ENCODE measurements at regions not wholly inside any gene's neighbourhood (a gene's known extent, or its start where the extent isn't known, plus 50 kb on each side); places are given as distances from the start of the nearest gene placed in this dataset.

DNA sequence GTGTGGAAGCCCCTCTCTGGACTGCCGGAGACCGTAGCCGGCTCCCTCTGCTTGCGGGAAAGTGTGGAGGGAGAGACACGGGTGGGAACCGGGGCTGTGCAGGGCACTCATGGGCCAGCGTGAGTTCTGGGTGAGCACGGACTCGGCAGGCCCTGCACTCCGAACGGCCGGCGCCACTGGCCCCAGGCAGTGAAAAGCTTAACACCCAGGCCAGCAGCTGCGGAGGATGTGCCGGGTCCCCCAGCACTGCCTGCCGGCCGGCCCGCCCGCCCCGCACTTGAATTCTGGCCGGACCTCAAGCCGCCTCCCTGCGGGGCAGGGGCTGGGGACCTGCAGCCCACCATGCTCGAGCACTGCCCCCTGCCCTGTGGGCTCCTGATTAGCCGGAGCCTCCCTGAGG lies 147.0 kb downstream of the FGF9 start:
- DNase-seq (ENCODE audit: low read depth in 2 of 2, low spot score in 1 of 2): no peak

GRCh38 chr13:21822029-21822428 lies 151.2 kb downstream of the FGF9 start:
- DNase-seq (ENCODE audit: low read depth in 2 of 2, low spot score in 1 of 2): no peak

GRCh38 chr13:21823416-21823815 lies 152.5 kb downstream of the FGF9 start:
- no peak for DNase-seq (ENCODE audit: low read depth in 2 of 2, low spot score in 1 of 2)

GRCh38 chr13:21823949-21824348 lies 153.1 kb downstream of the FGF9 start:
- no peak for DNase-seq (ENCODE audit: low read depth in 2 of 2, low spot score in 1 of 2)

- DNase-seq (ENCODE audit: low read depth in 2 of 2, low spot score in 1 of 2): no peak
Observed at GRCh38 chr13:21825186-21825585, 154.3 kb downstream of the FGF9 start.

DNA sequence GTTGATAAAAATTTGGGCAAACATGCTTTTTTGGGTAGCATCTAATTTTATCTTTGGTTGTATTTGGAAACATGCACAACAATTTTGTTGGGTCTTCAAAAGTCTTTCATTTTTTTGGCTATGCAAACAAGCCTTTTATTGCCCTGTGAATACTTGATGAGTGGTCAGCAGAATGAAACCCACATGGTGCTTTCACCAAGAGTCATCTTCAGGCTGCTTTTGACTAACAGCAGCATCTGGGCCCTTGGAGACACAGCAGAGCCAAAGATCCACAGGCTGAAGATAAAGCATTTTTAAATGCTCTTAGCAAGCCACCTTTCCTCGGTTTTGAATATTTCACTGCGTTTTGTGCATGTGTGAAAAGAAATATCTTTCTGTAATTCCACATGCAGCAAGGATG lies 154.9 kb downstream of the FGF9 start:
- DNase-seq (ENCODE audit: low read depth in 2 of 2, low spot score in 1 of 2): no peak

GRCh38 chr13:21826214-21827015 lies 155.5 kb downstream of the FGF9 start:
- no peak for DNase-seq (ENCODE audit: low read depth in 2 of 2, low spot score in 1 of 2)

- DNase-seq (ENCODE audit: low read depth in 2 of 2, low spot score in 1 of 2): no peak
Observed at GRCh38 chr13:21831654-21832324, 160.9 kb downstream of the FGF9 start.

DNA sequence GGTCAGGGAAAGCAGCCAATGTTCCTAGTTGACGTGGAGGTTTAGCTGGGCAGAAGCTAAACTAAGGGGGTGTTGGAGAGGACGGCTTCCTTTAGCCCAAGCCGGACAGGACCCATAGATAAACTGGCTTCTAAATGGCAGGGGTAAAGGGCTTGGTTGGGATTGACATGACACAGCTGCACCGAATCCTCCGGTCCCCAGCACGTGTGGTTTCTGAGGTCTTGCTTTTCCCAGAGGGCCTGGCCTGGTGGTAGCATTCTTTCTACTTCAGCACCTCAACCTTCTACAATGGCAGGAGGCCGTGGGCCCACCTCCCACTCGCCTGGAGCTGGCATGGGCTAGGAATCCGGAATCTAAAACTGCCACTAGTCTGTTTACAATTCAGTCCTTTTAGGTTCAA lies 163.0 kb downstream of the FGF9 start:
- no peak for DNase-seq (ENCODE audit: low read depth in 2 of 2, low spot score in 1 of 2)

GRCh38 chr13:21834521-21834920 lies 163.6 kb downstream of the FGF9 start:
- DNase-seq (ENCODE audit: low read depth in 2 of 2, low spot score in 1 of 2): no peak

- no peak for DNase-seq (ENCODE audit: low read depth in 2 of 2, low spot score in 1 of 2)
Observed at GRCh38 chr13:21837288-21837687, 166.4 kb downstream of the FGF9 start.

DNA sequence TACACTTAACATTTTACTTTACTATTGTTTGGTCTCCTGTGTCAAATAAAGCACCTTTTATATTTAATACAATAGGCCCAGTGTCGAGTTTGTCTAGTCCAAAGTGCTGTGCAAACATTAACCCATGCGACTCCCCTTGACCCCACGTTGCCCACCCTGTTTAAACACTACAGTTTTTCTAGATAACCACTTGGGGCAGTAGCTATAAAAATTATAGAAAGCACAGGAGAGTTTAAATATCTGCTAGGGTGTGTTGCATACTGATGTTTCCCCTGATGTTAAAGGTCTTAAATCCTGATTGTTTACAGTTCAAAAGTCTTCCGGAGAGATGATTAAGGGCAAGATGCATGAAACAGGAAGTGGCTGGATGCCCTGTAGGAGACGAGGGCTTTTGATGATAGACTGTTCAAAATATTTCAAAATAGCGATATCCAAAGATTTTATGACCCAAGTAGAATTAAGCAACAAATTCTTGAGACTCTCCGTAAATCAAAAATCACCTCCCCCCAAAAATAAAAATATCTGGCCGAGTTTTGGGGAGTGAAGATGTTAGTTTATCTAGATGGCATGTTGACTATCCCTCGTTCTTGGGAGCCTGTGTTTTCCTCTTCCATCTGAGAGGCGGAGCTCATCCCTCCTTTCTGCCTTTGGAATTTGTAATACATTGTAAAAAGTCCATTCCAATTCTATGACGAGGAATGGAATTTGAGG lies 167.1 kb downstream of the FGF9 start:
- DNase-seq (ENCODE audit: low read depth in 2 of 2, low spot score in 1 of 2): no peak

DNA sequence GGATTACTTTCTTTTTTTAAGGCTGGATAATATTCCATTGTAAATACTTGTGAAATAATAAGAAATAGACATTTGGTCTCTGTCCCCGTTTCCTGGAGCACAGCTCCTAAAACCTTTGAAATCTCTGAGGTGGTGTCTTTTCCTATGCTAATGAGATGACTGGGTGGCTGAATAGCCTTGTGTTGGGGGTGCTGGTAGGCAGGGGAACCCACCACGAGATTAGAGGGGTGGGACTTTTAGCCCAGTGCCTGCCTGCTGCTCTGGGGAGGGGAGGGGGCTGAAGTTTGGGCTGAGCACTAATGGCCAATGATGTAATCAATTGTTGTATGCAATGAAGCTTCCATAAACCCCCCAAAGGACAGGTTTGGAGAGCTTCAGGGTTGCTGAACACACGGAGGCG lies 175.7 kb downstream of the FGF9 start:
- DNase-seq (ENCODE audit: low read depth in 2 of 2, low spot score in 1 of 2): no peak

DNA sequence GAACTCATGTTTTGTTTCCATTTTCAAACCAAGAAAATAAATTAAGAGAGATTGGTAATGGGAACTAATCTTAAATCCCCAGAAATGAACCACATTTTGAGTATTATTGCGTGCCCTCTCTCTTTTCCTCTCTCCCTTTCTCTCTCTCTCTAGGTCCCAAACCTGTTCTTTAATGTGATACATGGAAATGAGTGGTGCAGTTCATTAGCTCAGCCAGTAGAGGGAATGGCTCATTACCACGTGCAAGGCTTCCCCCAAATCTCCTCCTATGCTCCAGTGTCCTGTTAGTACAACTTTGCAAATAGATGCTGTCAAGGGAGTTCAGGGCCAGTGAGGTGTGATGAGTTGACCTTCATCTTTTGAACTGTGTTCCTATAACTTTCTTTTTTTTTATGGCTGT lies 178.4 kb downstream of the FGF9 start:
- no peak for DNase-seq (ENCODE audit: low read depth in 2 of 2, low spot score in 1 of 2)

- no peak for DNase-seq (ENCODE audit: low read depth in 2 of 2, low spot score in 1 of 2)
Observed at GRCh38 chr13:21850013-21851006, 179.4 kb downstream of the FGF9 start.

GRCh38 chr13:21852043-21852442 lies 181.2 kb downstream of the FGF9 start:
- DNase-seq (ENCODE audit: low read depth in 2 of 2, low spot score in 1 of 2): no peak

GRCh38 chr13:21853779-21854178 lies 182.9 kb downstream of the FGF9 start:
- DNase-seq (ENCODE audit: low read depth in 2 of 2, low spot score in 1 of 2): no peak

- no peak for DNase-seq (ENCODE audit: low read depth in 2 of 2, low spot score in 1 of 2)
Observed at GRCh38 chr13:21868823-21869222, 197.9 kb downstream of the FGF9 start.

- no peak for DNase-seq (ENCODE audit: low read depth in 2 of 2, low spot score in 1 of 2)
Observed at GRCh38 chr13:21871382-21871781, 200.5 kb downstream of the FGF9 start.

- no peak for DNase-seq (ENCODE audit: low read depth in 2 of 2, low spot score in 1 of 2)
Observed at GRCh38 chr13:21871919-21872318, 201.0 kb downstream of the FGF9 start.

DNA sequence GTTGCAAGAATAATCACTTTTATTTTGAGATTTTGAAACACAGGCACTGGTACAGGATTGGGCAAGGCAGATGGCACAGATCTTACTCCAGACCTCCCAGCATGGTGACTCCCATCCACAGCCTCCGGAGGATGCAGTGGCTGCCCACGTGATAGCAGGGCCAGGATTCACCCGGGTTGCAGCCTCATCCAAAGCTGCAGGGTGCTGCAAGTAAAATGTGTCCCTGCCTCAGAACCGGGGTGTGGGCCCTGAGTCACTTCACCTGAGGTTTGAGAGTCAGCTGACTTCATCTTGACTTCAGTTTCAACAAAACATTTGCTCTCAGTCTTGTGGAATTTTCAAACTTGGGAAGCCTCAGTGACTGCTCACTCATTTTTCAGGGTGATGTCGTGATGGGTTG lies 201.9 kb downstream of the FGF9 start:
- DNase-seq (ENCODE audit: low read depth in 2 of 2, low spot score in 1 of 2): no peak

Data from stimulated activated CD8-positive, alpha-beta memory T cell treated with anti-CD3 and anti-CD28 coated beads, Interleukin-4, amount 100 ng/mL, for 4 hours (primary cell).